H9 (cell line): ENCODE measurements at regions not wholly inside any gene's neighbourhood (a gene's known extent, or its start where the extent isn't known, plus 50 kb on each side); places are given as distances from the start of the nearest gene placed in this dataset.
"Not testable (repeated sequence)": the region's sequence is repeated elsewhere in the genome, so short reads cannot be mapped to it uniquely, and the experiment has no call there.

Source experiments
- DNase-seq: peaks from one replicate; pipeline ENCODE4 v3.0.0-alpha.2; 2017
- H2AFZ ChIP-seq: one replicate; pipeline ENCODE4 v1.6.1; 2013; ENCODE audit warnings: mild to moderate bottlenecking, low read length, control low read depth, moderate library complexity
- H2AK5ac ChIP-seq: 2 replicates; pipeline ENCODE4 v1.6.1; 2013; ENCODE audit warnings: low read length, control low read depth, mixed read lengths; ENCODE audit not compliant: insufficient read length
- H2BK120ac ChIP-seq: one replicate; pipeline ENCODE4 v1.6.1; 2013; ENCODE audit warnings: low read depth, mild to moderate bottlenecking, low read length, control low read depth, inconsistent platforms; ENCODE audit not compliant: poor library complexity, severe bottlenecking
- H2BK12ac ChIP-seq: 2 replicates; pipeline ENCODE4 v1.6.1; 2013; ENCODE audit warnings: low read length, control low read depth, mixed read lengths, low read depth; ENCODE audit not compliant: insufficient read length
- H2BK15ac ChIP-seq: 2 replicates; pipeline ENCODE4 v1.6.1; 2013; ENCODE audit warnings: low read depth, low read length, control low read depth
- H2BK20ac ChIP-seq: one replicate; pipeline ENCODE4 v1.6.1; 2013; ENCODE audit warnings: low read depth, mild to moderate bottlenecking, low read length, control low read depth, inconsistent platforms; ENCODE audit not compliant: poor library complexity, severe bottlenecking
- H2BK5ac ChIP-seq: 2 replicates; pipeline ENCODE4 v1.6.1; 2013; ENCODE audit warnings: low read length, control low read depth, mixed read lengths; ENCODE audit not compliant: insufficient read length
- H3K14ac ChIP-seq: 2 replicates; pipeline ENCODE4 v1.6.1; 2013; ENCODE audit warnings: low read length, control low read depth; ENCODE audit not compliant: insufficient read depth
- H3K18ac ChIP-seq: 2 replicates; pipeline ENCODE4 v1.6.1; 2013; ENCODE audit warnings: low read depth, mild to moderate bottlenecking, mixed read lengths, low read length, control low read depth; ENCODE audit not compliant: insufficient read length
- H3K23ac ChIP-seq: 2 replicates; pipeline ENCODE4 v1.6.1; 2013; ENCODE audit warnings: low read length, control low read depth, mixed read lengths, low read depth; ENCODE audit not compliant: insufficient read length
- H3K23me2 ChIP-seq: 2 replicates; pipeline ENCODE4 v1.6.1; 2013; ENCODE audit warnings: low read depth, mild to moderate bottlenecking, mixed read lengths, low read length, control low read depth; ENCODE audit not compliant: insufficient read length, poor library complexity, severe bottlenecking
- H3K27ac ChIP-seq: 2 replicates; pipeline ENCODE4 v1.5.1; 2013; ENCODE audit warnings: low read length, control low read depth, mixed read lengths, low read depth; ENCODE audit not compliant: insufficient read length
- H3K27me3 ChIP-seq: 2 replicates; pipeline ENCODE4 v1.6.1; 2013; ENCODE audit warnings: low read length, control low read depth, inconsistent platforms; ENCODE audit not compliant: insufficient read depth
- H3K4ac ChIP-seq: 2 replicates; pipeline ENCODE4 v1.6.1; 2013; ENCODE audit warnings: low read depth, mild to moderate bottlenecking, control low read depth, inconsistent platforms, low read length, moderate library complexity
- H3K4me1 ChIP-seq: 2 replicates; pipeline ENCODE4 v1.6.1; 2013; ENCODE audit warnings: low read length, control low read depth, inconsistent platforms; ENCODE audit not compliant: insufficient read depth
- H3K4me2 ChIP-seq: 2 replicates; pipeline ENCODE4 v1.6.1; 2013; ENCODE audit warnings: low read length, control low read depth, mixed read lengths; ENCODE audit not compliant: insufficient read length, insufficient read depth
- H3K56ac ChIP-seq: 2 replicates; pipeline ENCODE4 v1.6.1; 2013; ENCODE audit warnings: low read depth, mild to moderate bottlenecking, mixed read lengths, low read length, control low read depth; ENCODE audit not compliant: insufficient read length
- H3K79me1 ChIP-seq: 2 replicates; pipeline ENCODE4 v1.6.1; 2013; ENCODE audit warnings: low read depth, mild to moderate bottlenecking, moderate library complexity, low read length, control low read depth, inconsistent platforms; ENCODE audit not compliant: insufficient read depth, poor library complexity, severe bottlenecking
- H3K79me2 ChIP-seq: 2 replicates; pipeline ENCODE4 v1.6.1; 2013; ENCODE audit warnings: low read length, control low read depth, inconsistent platforms; ENCODE audit not compliant: insufficient read depth
- H3K9ac ChIP-seq: 2 replicates; pipeline ENCODE4 v1.6.1; 2013; ENCODE audit warnings: low read length, control low read depth, mixed read lengths; ENCODE audit not compliant: insufficient read length; ENCODE audit errors: extremely low read depth
- H3K9me3 ChIP-seq: one replicate; pipeline ENCODE4 v1.6.1; 2013; ENCODE audit warnings: low read depth, low read length, inconsistent platforms; ENCODE audit not compliant: control insufficient read depth
- H3T11ph ChIP-seq: one replicate; pipeline ENCODE4 v1.6.1; 2013; ENCODE audit warnings: mild to moderate bottlenecking, low read length, control low read depth, inconsistent platforms
- H4K20me1 ChIP-seq: one replicate; pipeline ENCODE4 v1.6.1; 2013; ENCODE audit not compliant: control insufficient read depth, insufficient read length, insufficient read depth
- H4K5ac ChIP-seq: 2 replicates; pipeline ENCODE4 v1.6.1; 2013; ENCODE audit warnings: low read depth, mild to moderate bottlenecking, mixed read lengths, low read length, control low read depth; ENCODE audit not compliant: insufficient read length
- H4K8ac ChIP-seq: replicated peaks from 2 replicates; pipeline ENCODE4 v1.6.1; 2013; ENCODE audit warnings: low read length, control low read depth, mixed read lengths, low read depth; ENCODE audit not compliant: insufficient read length
- H4K91ac ChIP-seq: 2 replicates; pipeline ENCODE4 v1.6.1; 2013; ENCODE audit warnings: low read depth, mild to moderate bottlenecking, moderate library complexity, mixed read lengths, low read length, control low read depth; ENCODE audit not compliant: insufficient read length
- H3K27ac Mint-ChIP-seq, 3 experiments: 2 replicates in 2 of 3; 3 replicates in 1 of 3; pipeline ENCODE4 v1.8.0; 2020 to 2021; ENCODE audit warnings: mixed read lengths in 3 of 3, mild to moderate bottlenecking in 1 of 3, moderate library complexity in 1 of 3
- H3K27me3 Mint-ChIP-seq: 2 replicates; pipeline ENCODE4 v1.8.0; 2021; ENCODE audit warnings: low read depth, mild to moderate bottlenecking, moderate library complexity, mixed read lengths
- H3K36me3 Mint-ChIP-seq, 3 experiments: 2 replicates in 2 of 3; 3 replicates in 1 of 3; pipeline ENCODE4 v1.8.0; 2020 to 2021; ENCODE audit warnings: low read depth in 3 of 3, mixed read lengths in 3 of 3; ENCODE audit not compliant: insufficient read depth in 1 of 3
- H3K4me1 Mint-ChIP-seq, 2 experiments: 2 replicates each; pipeline ENCODE4 v1.8.0; 2020; ENCODE audit warnings: mixed read lengths in 2 of 2
- H3K4me3 Mint-ChIP-seq, 2 experiments: 2 replicates in 1 of 2; 3 replicates in 1 of 2; pipeline ENCODE4 v1.8.0; 2020 to 2021; ENCODE audit warnings: mild to moderate bottlenecking in 2 of 2, mixed read lengths in 2 of 2, moderate library complexity in 1 of 2
- H3K9me3 Mint-ChIP-seq, 2 experiments: 2 replicates in 1 of 2; 3 replicates in 1 of 2; pipeline ENCODE4 v1.8.0; 2020; ENCODE audit warnings: mild to moderate bottlenecking in 2 of 2, mixed read lengths in 2 of 2, moderate library complexity in 1 of 2
- WGBS: extraction: QIAGEN DNeasy Blood & Tissue Kit; methylation state at CpG from one replicate; pipeline ENCODE4 v1.1.7; 2013; ENCODE audit warnings: missing lambda C conversion rate, low lambda C conversion rate, mixed read lengths; ENCODE audit not compliant: insufficient read length; ENCODE audit errors: extremely low coverage; 5-methylcytosine and 5-hydroxymethylcytosine counted together

GRCh38 chr21:10369289-10369688 is 152.1 kb upstream of the TPTE start:
- H3K27me3 Mint-ChIP-seq, H3K4me1 ChIP-seq, H3K79me1 ChIP-seq, H3K27ac ChIP-seq, H3K4me1 Mint-ChIP-seq, H3K27ac Mint-ChIP-seq, H4K8ac ChIP-seq, H2AFZ ChIP-seq, H3K79me2 ChIP-seq, H3K27me3 ChIP-seq, H2BK15ac ChIP-seq, DNase-seq, H4K20me1 ChIP-seq, H3K9ac ChIP-seq, H3K23ac ChIP-seq, H4K91ac ChIP-seq, H3K4ac ChIP-seq, H2BK120ac ChIP-seq, H3K36me3 Mint-ChIP-seq, H4K5ac ChIP-seq, H3K4me2 ChIP-seq, H3K23me2 ChIP-seq, H2AK5ac ChIP-seq, H3K4me3 Mint-ChIP-seq, H3K18ac ChIP-seq, H2BK20ac ChIP-seq, H2BK5ac ChIP-seq, H2BK12ac ChIP-seq, H3K14ac ChIP-seq, H3K56ac ChIP-seq, H3T11ph ChIP-seq: not testable (repeated sequence)
- H3K9me3 ChIP-seq: peaks cover 10% of the 10 kb centered on the region
- peaks cover 27 to 32% of the 10 kb centered on the region in 2 experiments for H3K9me3 Mint-ChIP-seq
- WGBS: no CpG with 5 or more reads among the region's 1 CpG

GRCh38 chr21:10377758-10378157 is 143.6 kb upstream of the TPTE start:
- not testable (repeated sequence) for H3K56ac ChIP-seq, H4K5ac ChIP-seq, H3T11ph ChIP-seq, H3K27me3 ChIP-seq, H3K14ac ChIP-seq, H2BK20ac ChIP-seq, H2BK120ac ChIP-seq, H3K27ac Mint-ChIP-seq, H2BK5ac ChIP-seq, H3K27ac ChIP-seq, H2AK5ac ChIP-seq, H3K23me2 ChIP-seq, H4K20me1 ChIP-seq, H3K4me1 Mint-ChIP-seq, H3K4me3 Mint-ChIP-seq, H3K4ac ChIP-seq, H3K23ac ChIP-seq, H3K4me1 ChIP-seq, H2BK15ac ChIP-seq, H3K9ac ChIP-seq, H3K18ac ChIP-seq, H3K79me1 ChIP-seq, H3K79me2 ChIP-seq, H3K27me3 Mint-ChIP-seq, H4K91ac ChIP-seq, H4K8ac ChIP-seq, H2AFZ ChIP-seq, H2BK12ac ChIP-seq, DNase-seq, H3K4me2 ChIP-seq
- WGBS: no CpG with 5 or more reads among the region's 10 CpGs
- peaks cover 18 to 28% (median 18%) of the 10 kb centered on the region in 3 experiments; a peak in 6 of 7 replicates for H3K36me3 Mint-ChIP-seq
- H3K9me3 ChIP-seq: peaks cover 80% of the 10 kb centered on the region
- peaks cover 25 to 49% of the 10 kb centered on the region in 2 experiments for H3K9me3 Mint-ChIP-seq
